GM11168 (cell line): ENCODE measurements at regions not wholly inside any gene's neighbourhood (a gene's known extent, or its start where the extent isn't known, plus 50 kb on each side); places are given as distances from the start of the nearest gene placed in this dataset.
"Not testable (repeated sequence)": the region's sequence is repeated elsewhere in the genome, so short reads cannot be mapped to it uniquely, and the experiment has no call there.

Experiments
- in situ Hi-C: fragments of 300-500 bp; cut with MboI; formaldehyde crosslinking; loops from one replicate; pipeline ENCODE4 v1.12.0; 2022; ENCODE audit warnings: low sequenced_read_pairs; ENCODE audit not compliant: unreplicated experiment

- in situ Hi-C loops = no loop called here
Observed at GRCh38 chr12:72995616-72996015, 723.4 kb downstream of the TRHDE start.

GRCh38 chr12:73001806-73002205 lies 729.6 kb downstream of the TRHDE start:
- in situ Hi-C loops = not testable (repeated sequence)

GRCh38 chr12:73002504-73002903 lies 730.3 kb downstream of the TRHDE start:
- in situ Hi-C loops = not testable (repeated sequence)

- in situ Hi-C loops = not testable (repeated sequence)
Observed at GRCh38 chr12:73009138-73009834, 737.1 kb downstream of the TRHDE start.

GRCh38 chr12:73017981-73018380 lies 745.8 kb downstream of the TRHDE start:
- in situ Hi-C loops = no loop called here

- in situ Hi-C loops = no loop called here
Observed at GRCh38 chr12:73053893-73054292, 781.7 kb downstream of the TRHDE start.

- in situ Hi-C loops = no loop called here
Observed at GRCh38 chr12:73057428-73057827, 785.3 kb downstream of the TRHDE start.

- in situ Hi-C loops = no loop called here
Observed at GRCh38 chr12:73065913-73066312, 793.7 kb downstream of the TRHDE start.

GRCh38 chr12:73067616-73068015 lies 795.4 kb downstream of the TRHDE start:
- in situ Hi-C loops = no loop called here

GRCh38 chr12:73072214-73072613 lies 800.0 kb downstream of the TRHDE start:
- in situ Hi-C loops = no loop called here

GRCh38 chr12:73076760-73077159 lies 804.6 kb downstream of the TRHDE start:
- in situ Hi-C loops = no loop called here

GRCh38 chr12:73083736-73084135 lies 811.6 kb downstream of the TRHDE start:
- in situ Hi-C loops = no loop called here

GRCh38 chr12:73106296-73106695 lies 834.1 kb downstream of the TRHDE start:
- in situ Hi-C loops = no loop called here

- in situ Hi-C loops = no loop called here
Observed at GRCh38 chr12:73106896-73107295, 834.7 kb downstream of the TRHDE start.

GRCh38 chr12:73110816-73111215 lies 838.6 kb downstream of the TRHDE start:
- in situ Hi-C loops = no loop called here

GRCh38 chr12:73112035-73112816 lies 840.1 kb downstream of the TRHDE start:
- in situ Hi-C loops = no loop called here

GRCh38 chr12:73124480-73124879 lies 852.3 kb downstream of the TRHDE start:
- in situ Hi-C loops = no loop called here

- in situ Hi-C loops = no loop called here
Observed at GRCh38 chr12:73125148-73125547, 853.0 kb downstream of the TRHDE start.

GRCh38 chr12:73136386-73136785 lies 864.2 kb downstream of the TRHDE start:
- in situ Hi-C loops = no loop called here

- in situ Hi-C loops = not testable (repeated sequence)
Observed at GRCh38 chr12:73139642-73140041, 867.5 kb downstream of the TRHDE start.

- in situ Hi-C loops = no loop called here
Observed at GRCh38 chr12:73158341-73158740, 886.2 kb downstream of the TRHDE start.

- in situ Hi-C loops = no loop called here
Observed at GRCh38 chr12:73159954-73160353, 887.8 kb downstream of the TRHDE start.
